Erythroblast (primary cell): ENCODE measurements at regions not wholly inside any gene's neighbourhood (a gene's known extent, or its start where the extent isn't known, plus 50 kb on each side); places are given as distances from the start of the nearest gene placed in this dataset.
A peak's percentile ranks its signal among the peaks of the same experiment; 100 is the strongest.

Source experiments
- GATA1 ChIP-seq: IDR thresholded peaks from 2 replicates; pipeline ENCODE4 v1.6.1; 2011; ENCODE audit warnings: low read depth, mild to moderate bottlenecking, control low read depth, low read length, moderate library complexity
- POLR2A ChIP-seq: IDR thresholded peaks from 2 replicates; pipeline ENCODE4 v1.6.1; 2011; ENCODE audit warnings: mild to moderate bottlenecking, low read length

DNA sequence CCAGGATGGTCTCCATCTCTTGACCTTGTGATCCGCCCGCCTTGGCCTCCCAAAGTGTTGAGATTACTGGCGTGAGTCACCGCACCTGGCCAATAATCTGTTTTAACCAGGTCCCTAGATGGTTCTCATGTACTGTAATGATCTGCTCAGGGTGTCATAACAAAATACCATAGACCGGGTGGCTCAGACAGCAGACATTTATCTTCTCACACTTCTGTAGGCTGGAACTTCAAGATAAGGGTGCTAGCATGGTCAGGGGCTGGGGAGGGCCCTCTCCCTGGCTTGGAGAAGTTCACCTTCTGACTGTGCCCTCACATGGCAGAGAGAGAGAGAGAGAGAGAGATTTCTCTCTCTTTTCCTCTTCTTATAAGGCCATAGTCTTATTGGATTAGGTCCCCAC lies 279.4 kb upstream of the LYZL1 start:
- TF ChIP-seq POLR2A = no peak
- TF ChIP-seq GATA1 = peak; percentile 10
